Naive thymus-derived CD8-positive, alpha-beta T cell (primary cell): ENCODE measurements at regions not wholly inside any gene's neighbourhood (a gene's known extent, or its start where the extent isn't known, plus 50 kb on each side); places are given as distances from the start of the nearest gene placed in this dataset.

Experiments
- ATAC-seq, 2 donors: fragments of 150-1000 bp; cut with Tn5 transposase in 1 of 2; sonication (Bioruptor Pico), chemical (Tn5 transposase) in 1 of 2; 1 replicate in 1 of 2; 2 replicates in 1 of 2; pipeline ENCODE4 v1.10.0; 2021; ENCODE audit warnings: mild to moderate bottlenecking in 2 of 2, moderate library complexity in 2 of 2
- POLR2A ChIA-PET: fragments of 350-600 bp; sonication (Branson Sonifier 250); formaldehyde crosslinking; loops from one replicate; lab custom pipeline; 2021; ENCODE audit warnings: antibody characterized with exemption; lab: Charles Lee
- DNase-seq, 10 donors: peaks; one replicate each; pipeline versions ENCODE4 v3.0.0 to v3.0.0-alpha.2; 2020 to 2022
- H3K27ac Mint-ChIP-seq, 10 donors: one replicate each; pipeline ENCODE4 v1.8.0; 2020 to 2022; ENCODE audit warnings: mild to moderate bottlenecking in 10 of 10, mixed read lengths in 10 of 10, moderate library complexity in 4 of 10, inconsistent platforms in 1 of 10
- H3K27me3 Mint-ChIP-seq, 5 donors: one replicate each; pipeline ENCODE4 v1.8.0; 2021 to 2022; ENCODE audit warnings: mixed read lengths in 5 of 5
- H3K36me3 Mint-ChIP-seq, 3 donors: one replicate each; pipeline ENCODE4 v1.8.0; 2020 to 2022; ENCODE audit warnings: mixed read lengths in 3 of 3, mild to moderate bottlenecking in 2 of 3, inconsistent platforms in 1 of 3
- H3K4me1 Mint-ChIP-seq, 4 donors: one replicate each; pipeline ENCODE4 v1.8.0; 2021 to 2022; ENCODE audit warnings: mixed read lengths in 4 of 4
- H3K4me3 Mint-ChIP-seq, 10 donors: one replicate each; pipeline ENCODE4 v1.8.0; 2020 to 2022; ENCODE audit warnings: mild to moderate bottlenecking in 10 of 10, mixed read lengths in 10 of 10, moderate library complexity in 6 of 10, inconsistent platforms in 1 of 10
- H3K9me3 Mint-ChIP-seq, 9 donors: one replicate each; pipeline ENCODE4 v1.8.0; 2020 to 2022; ENCODE audit warnings: mixed read lengths in 9 of 9, mild to moderate bottlenecking in 3 of 9, inconsistent platforms in 1 of 9, moderate library complexity in 1 of 9

GRCh38 chr3:152071315-152071714, 197.4 kb upstream of the MBNL1 start:
- Mint-ChIP-seq H3K27ac (no peak overlapping the region), H3K4me1 (peaks cover 0 to 3% (median 0%) of the 10 kb centered on the region in 4 donors), H3K36me3 (peaks cover 0 to 5% (median 0%) of the 10 kb centered on the region in 3 donors), H3K4me3 (no peak overlapping the region), H3K27me3 (peaks cover 0 to 2% (median 0%) of the 10 kb centered on the region in 5 donors), H3K9me3 (peaks cover 0 to 4% (median 0%) of the 10 kb centered on the region in 9 donors)
- ATAC-seq (no peak), DNase-seq (no peak)
- POLR2A ChIA-PET: interaction anchor here (0.6 kb wide), 1 partner anchor 187 kb away, joined by 3 read pairs; no protein-coding TSS in a partner anchor

DNA sequence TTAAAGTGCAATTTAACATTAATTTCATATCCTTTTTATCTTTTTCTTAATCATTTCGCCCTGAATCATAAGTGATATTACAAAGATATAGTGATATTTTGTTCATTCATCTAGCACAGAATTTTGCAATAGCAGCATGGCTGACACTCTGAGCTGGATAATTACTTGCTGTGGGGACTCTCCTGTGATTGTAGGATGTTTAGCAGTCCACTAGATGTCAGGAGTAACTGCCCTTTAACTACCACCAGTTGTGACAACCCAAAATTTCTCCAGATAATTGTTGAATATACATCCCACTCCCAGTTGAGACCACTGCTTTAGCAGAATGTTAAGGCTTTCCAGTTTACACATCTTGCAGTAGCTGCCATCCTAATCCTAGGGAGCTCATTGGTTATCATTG, 196.8 kb upstream of the MBNL1 start:
- ATAC-seq (peak; percentile 56 to 58), DNase-seq (peak in 3 of 10 donors; percentile 8 to 31 (median 24))
- POLR2A ChIA-PET: no interaction called here
- H3K27me3 Mint-ChIP-seq: peaks cover 0 to 2% (median 0%) of the 10 kb centered on the region in 5 donors
- H3K4me3 Mint-ChIP-seq: no peak overlapping the region
- H3K27ac Mint-ChIP-seq: no peak overlapping the region
- H3K36me3 Mint-ChIP-seq: peaks cover 0 to 5% (median 0%) of the 10 kb centered on the region in 3 donors
- peaks cover 0 to 4% (median 0%) of the 10 kb centered on the region in 9 donors for H3K9me3 Mint-ChIP-seq
- peaks cover 0 to 3% (median 0%) of the 10 kb centered on the region in 4 donors for H3K4me1 Mint-ChIP-seq

DNA sequence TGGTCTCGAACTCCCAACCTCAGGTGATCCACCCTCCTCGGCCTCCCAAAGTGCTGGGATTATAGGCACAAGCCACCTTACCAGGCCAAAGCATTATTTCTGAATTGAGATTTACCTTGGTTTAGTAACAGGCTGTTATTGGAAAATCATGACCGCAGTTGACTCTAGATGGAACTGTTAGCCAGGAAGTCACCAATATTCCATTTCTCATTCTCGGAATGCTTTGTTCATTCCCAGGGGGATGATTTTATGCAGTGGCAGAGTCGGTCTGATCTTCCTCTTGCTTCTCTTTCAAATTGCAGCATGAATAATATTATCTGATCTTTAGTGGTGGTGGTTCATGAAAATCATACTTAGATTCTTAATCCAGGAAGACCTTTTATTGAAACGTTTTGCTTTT, 195.5 kb upstream of the MBNL1 start:
- POLR2A ChIA-PET: no interaction called here
- H3K4me3 Mint-ChIP-seq: no peak overlapping the region
- peaks cover 0 to 3% (median 0%) of the 10 kb centered on the region in 4 donors for H3K4me1 Mint-ChIP-seq
- no peaks in the 10 kb centered on the region for H3K27me3 Mint-ChIP-seq
- peaks cover 0 to 5% (median 0%) of the 10 kb centered on the region in 3 donors for H3K36me3 Mint-ChIP-seq
- H3K27ac Mint-ChIP-seq: no peak overlapping the region
- DNase-seq (no peak), ATAC-seq (no peak)
- H3K9me3 Mint-ChIP-seq: peaks cover 0 to 4% (median 0%) of the 10 kb centered on the region in 9 donors

DNA sequence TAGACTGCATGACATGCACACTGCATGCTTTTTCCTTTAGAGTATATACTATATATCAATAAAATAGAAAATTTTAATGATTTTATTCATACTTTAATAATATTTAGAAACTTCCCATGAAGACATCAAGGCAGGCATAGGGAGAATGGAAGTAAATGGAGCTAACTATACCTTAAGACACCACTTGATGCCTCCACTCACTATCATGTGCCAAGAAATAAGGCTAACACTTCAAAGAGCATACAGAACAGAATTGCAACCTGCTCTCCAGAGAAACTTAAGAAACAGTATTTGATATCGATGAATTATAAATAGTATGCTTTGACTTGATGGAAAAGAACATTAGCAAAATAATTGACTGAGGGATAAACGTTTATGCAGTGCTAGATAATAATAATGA, 192.6 kb upstream of the MBNL1 start:
- H3K27me3 Mint-ChIP-seq: no peaks in the 10 kb centered on the region
- no peak for ATAC-seq

DNA sequence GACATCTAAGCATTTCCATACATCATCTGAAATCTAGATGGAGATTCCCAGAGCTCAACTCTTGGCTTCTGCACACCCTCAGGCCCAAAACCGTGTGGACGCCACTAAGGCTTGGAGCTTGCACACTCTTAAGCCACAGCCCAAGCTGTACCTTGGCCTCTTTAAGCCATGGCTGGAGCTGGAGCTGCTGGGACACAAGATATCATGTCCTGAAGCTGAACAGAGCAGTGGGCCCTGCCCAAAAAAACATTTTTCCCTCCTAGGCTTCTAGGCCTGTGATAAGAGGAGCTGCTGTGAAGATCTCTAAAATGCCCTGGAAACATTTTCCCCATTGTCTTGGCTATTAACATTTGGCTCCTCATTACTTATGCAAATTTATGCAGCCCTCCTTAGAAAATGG, 188.7 kb upstream of the MBNL1 start:
- ATAC-seq: no peak

More for the DNA sequence above, 192.6 kb upstream of the MBNL1 start:
- H3K4me3 Mint-ChIP-seq: no peak overlapping the region
- DNase-seq: no peak
- H3K9me3 Mint-ChIP-seq: peaks cover 0 to 7% (median 2%) of the 10 kb centered on the region in 9 donors
- no peak overlapping the region for H3K27ac Mint-ChIP-seq
- peaks cover 0 to 3% (median 0%) of the 10 kb centered on the region in 4 donors for H3K4me1 Mint-ChIP-seq
- POLR2A ChIA-PET: no interaction called here
- peaks cover 0 to 6% (median 4%) of the 10 kb centered on the region in 3 donors for H3K36me3 Mint-ChIP-seq

DNA sequence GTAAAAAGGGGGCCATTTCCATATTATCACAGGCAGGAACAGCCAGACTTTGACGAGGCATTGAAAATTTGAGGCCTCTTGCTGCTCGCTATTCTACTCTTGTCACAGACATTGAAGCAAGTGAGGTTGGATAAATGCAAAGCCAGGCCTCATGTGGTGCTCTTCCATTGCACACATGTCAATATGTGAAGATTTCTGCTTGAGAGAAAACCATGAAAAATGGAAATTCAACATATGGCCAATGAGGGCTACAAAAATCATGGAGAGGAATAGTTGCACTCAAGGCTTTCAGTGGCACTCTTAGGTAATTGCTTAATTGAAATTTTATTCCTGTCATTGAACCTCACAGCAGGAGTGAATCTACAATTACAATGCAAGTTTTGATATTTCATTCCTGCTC, 185.6 kb upstream of the MBNL1 start:
- ATAC-seq: no peak
- no peak for DNase-seq
- Mint-ChIP-seq H3K27ac (no peak overlapping the region), H3K9me3 (peaks cover 0 to 7% (median 2%) of the 10 kb centered on the region in 9 donors), H3K36me3 (peaks cover 0 to 6% (median 4%) of the 10 kb centered on the region in 3 donors), H3K4me3 (no peak overlapping the region), H3K4me1 (peaks cover 0 to 2% (median 0%) of the 10 kb centered on the region in 4 donors), H3K27me3 (no peaks in the 10 kb centered on the region)
- POLR2A ChIA-PET: no interaction called here

More for the DNA sequence above, 188.7 kb upstream of the MBNL1 start:
- Mint-ChIP-seq H3K36me3 (peaks cover 0 to 6% (median 4%) of the 10 kb centered on the region in 3 donors), H3K27me3 (no peaks in the 10 kb centered on the region), H3K27ac (no peak overlapping the region), H3K4me3 (no peak overlapping the region), H3K9me3 (peaks cover 0 to 7% (median 2%) of the 10 kb centered on the region in 9 donors), H3K4me1 (peaks cover 0 to 3% (median 0%) of the 10 kb centered on the region in 4 donors)
- DNase-seq: no peak
- POLR2A ChIA-PET: no interaction called here

DNA sequence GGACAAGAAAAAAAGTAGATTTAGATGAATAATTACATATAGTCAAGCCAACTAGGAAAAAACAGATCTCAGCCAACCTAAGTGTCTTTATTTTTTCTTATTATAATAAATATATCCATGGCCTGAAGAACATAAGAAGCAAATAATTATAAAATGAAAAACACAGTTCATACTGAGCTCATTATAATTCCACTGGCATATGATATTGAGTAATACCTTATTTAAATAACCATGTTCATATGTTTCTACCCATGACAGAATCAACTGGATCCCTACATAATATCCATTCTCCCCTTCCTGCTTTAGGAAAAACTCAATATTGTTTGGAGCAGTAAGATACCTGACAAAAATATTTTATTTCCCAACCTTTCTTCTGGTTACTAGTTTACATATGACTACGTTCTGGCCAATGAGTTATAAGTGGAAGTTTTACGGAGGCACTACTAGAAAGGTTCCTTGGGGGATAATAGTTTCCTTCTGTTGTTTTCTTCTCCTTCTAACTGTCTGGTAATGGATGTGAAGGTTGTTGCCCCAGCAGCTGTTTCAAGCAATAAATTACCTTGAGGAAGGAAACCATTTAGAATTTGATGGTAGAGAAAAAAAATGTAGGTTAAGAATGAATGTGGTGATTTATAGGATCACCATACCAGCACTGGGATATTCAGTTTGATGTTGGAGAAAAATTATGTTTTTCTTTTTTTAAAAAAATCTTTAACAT, 184.1 kb upstream of the MBNL1 start:
- Mint-ChIP-seq H3K27me3 (no peaks in the 10 kb centered on the region), H3K27ac (no peak overlapping the region), H3K4me3 (no peak overlapping the region), H3K36me3 (peaks cover 0 to 6% (median 0%) of the 10 kb centered on the region in 3 donors), H3K9me3 (peaks cover 0 to 7% (median under 1%) of the 10 kb centered on the region in 9 donors), H3K4me1 (peaks cover 0 to 2% (median under 1%) of the 10 kb centered on the region in 4 donors)
- DNase-seq (no peak), ATAC-seq (no peak)
- POLR2A ChIA-PET: no interaction called here

DNA sequence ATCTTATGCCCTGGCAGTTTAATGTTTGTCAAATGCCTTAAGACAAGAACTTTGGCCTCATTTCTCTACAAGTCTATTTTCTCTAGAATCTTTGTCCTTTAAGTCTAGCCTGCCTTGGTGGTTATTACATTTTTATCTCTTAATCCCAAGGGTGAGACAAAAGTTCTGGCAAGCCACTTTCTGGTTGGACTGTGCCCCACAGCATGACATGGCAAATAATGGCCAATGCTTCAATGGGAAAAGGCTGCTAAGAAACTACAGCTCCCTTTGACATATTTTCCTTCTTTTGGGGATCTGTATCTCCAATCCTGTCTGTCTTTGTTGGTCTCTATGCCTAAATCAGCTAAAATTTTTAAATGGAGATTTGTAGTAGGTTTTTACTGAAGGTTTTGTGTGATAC, 181.6 kb upstream of the MBNL1 start:
- POLR2A ChIA-PET: no interaction called here
- no peak for ATAC-seq

DNA sequence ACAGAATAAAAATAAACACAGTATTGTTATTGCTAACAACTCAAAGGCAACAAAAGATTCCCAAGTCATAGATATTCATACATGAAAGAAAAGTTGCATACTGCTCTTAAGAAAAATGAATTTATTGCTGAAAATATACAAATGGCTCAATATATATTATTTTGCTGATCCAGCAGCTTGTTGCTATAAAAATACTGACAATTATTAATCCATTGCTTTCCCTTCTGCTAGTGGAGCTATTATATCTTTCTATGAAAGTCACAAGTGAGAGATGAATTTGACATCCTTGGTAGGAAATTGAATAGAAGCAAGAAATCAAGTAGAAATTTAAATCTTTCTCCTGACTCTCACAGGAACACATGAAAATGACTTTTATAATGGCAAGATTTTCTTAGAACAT, 179.2 kb upstream of the MBNL1 start:
- DNase-seq (no peak), ATAC-seq (no peak)
- Mint-ChIP-seq H3K27me3 (no peaks in the 10 kb centered on the region), H3K9me3 (peaks cover 0 to 5% (median 0%) of the 10 kb centered on the region in 9 donors), H3K36me3 (peaks cover 0 to 1% (median 0%) of the 10 kb centered on the region in 3 donors), H3K4me1 (peaks cover 0 to 2% (median under 1%) of the 10 kb centered on the region in 4 donors), H3K27ac (no peak overlapping the region), H3K4me3 (no peak overlapping the region)
- POLR2A ChIA-PET: no interaction called here

More for the DNA sequence above, 181.6 kb upstream of the MBNL1 start:
- Mint-ChIP-seq H3K4me3 (no peak overlapping the region), H3K27me3 (no peaks in the 10 kb centered on the region), H3K4me1 (peaks cover 0 to 2% (median under 1%) of the 10 kb centered on the region in 4 donors), H3K27ac (no peak overlapping the region), H3K36me3 (no peaks in the 10 kb centered on the region), H3K9me3 (no peaks in the 10 kb centered on the region)
- no peak for DNase-seq

DNA sequence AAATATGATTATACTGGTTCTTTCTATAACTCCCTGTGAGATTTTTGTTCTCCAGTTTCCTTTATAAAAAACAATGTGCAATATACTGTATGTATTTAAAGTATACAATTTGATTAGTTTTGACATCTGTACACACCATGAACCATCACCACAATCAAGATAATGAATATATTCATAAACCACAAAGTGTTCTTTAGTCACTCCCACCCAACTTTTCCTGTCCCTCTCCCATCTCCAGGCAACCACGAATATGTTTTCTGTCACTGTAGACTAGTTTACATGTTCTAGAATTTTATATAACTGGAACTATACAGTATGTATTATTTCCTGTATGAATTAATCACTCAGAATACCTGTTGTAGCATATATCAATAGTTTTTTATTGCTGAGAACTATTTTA, 177.0 kb upstream of the MBNL1 start:
- peaks cover 0 to 2% (median 0%) of the 10 kb centered on the region in 4 donors for H3K4me1 Mint-ChIP-seq
- peaks cover 0 to 3% (median 0%) of the 10 kb centered on the region in 5 donors for H3K27me3 Mint-ChIP-seq
- peaks cover 0 to 4% (median 0%) of the 10 kb centered on the region in 3 donors for H3K36me3 Mint-ChIP-seq
- no peak overlapping the region for H3K4me3 Mint-ChIP-seq
- no peak for ATAC-seq
- H3K27ac Mint-ChIP-seq: no peak overlapping the region
- H3K9me3 Mint-ChIP-seq: peaks cover 0 to 11% (median 0%) of the 10 kb centered on the region in 9 donors
- POLR2A ChIA-PET: no interaction called here
- no peak for DNase-seq

DNA sequence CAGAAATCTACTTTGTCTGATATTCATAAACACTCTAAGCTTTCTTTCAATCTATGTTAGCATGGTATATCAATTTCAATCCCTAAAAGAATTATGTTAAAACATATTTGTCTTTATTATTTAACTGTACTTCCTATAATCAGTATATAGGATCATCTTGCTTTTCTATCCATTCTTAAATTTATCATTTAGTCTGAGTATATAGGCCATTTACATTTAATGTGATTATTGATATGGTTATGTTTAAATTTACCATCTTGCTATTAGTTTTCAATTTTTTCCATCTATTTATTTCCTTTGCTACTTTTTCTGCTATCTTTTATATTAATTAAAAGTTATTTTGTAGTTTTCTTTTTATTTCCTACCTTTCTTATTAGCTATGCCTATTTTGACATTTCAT, 174.8 kb upstream of the MBNL1 start:
- no peak overlapping the region for H3K27ac Mint-ChIP-seq
- H3K4me3 Mint-ChIP-seq: no peak overlapping the region
- POLR2A ChIA-PET: no interaction called here
- peaks cover 0 to 11% (median 0%) of the 10 kb centered on the region in 9 donors for H3K9me3 Mint-ChIP-seq
- H3K4me1 Mint-ChIP-seq: peaks cover 0 to 1% (median 0%) of the 10 kb centered on the region in 4 donors
- H3K27me3 Mint-ChIP-seq: peaks cover 0 to 3% (median 0%) of the 10 kb centered on the region in 5 donors
- ATAC-seq (no peak), DNase-seq (no peak)
- H3K36me3 Mint-ChIP-seq: peaks cover 0 to 4% (median 0%) of the 10 kb centered on the region in 3 donors

DNA sequence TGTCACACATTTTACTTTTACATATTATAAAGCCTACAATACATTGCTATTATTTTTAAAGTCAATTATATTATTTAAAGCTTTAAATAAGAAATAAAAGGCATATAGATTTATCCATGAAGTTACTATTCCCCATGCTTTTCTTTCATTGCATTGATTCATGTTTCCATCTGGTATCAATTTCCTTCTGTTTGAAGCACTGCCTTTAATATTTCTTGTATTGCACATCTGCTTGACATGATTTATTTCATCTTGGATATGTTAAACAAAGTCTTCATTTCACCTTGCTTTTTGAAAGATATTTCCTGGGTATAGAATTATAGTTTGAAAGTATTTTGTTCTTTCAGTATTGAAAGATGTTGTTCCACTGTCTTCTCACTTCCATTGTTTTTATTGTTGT, 174.3 kb upstream of the MBNL1 start:
- POLR2A ChIA-PET: no interaction called here
- Mint-ChIP-seq H3K27me3 (peaks cover 0 to 3% (median 0%) of the 10 kb centered on the region in 5 donors), H3K4me3 (no peak overlapping the region), H3K4me1 (no peaks in the 10 kb centered on the region), H3K27ac (no peak overlapping the region), H3K36me3 (peaks cover 0 to 4% (median 0%) of the 10 kb centered on the region in 3 donors), H3K9me3 (peaks cover 0 to 11% (median 0%) of the 10 kb centered on the region in 9 donors)
- ATAC-seq (no peak), DNase-seq (no peak)

- POLR2A ChIA-PET: no interaction called here
- H3K27ac Mint-ChIP-seq: no peak overlapping the region
- H3K9me3 Mint-ChIP-seq: peaks cover 0 to 11% (median 0%) of the 10 kb centered on the region in 9 donors
- H3K27me3 Mint-ChIP-seq: peaks cover 0 to 3% (median 0%) of the 10 kb centered on the region in 5 donors
- peaks cover 0 to 4% (median 0%) of the 10 kb centered on the region in 3 donors for H3K36me3 Mint-ChIP-seq
- DNase-seq: no peak
- H3K4me1 Mint-ChIP-seq: peaks cover 0 to 2% (median 0%) of the 10 kb centered on the region in 4 donors
- ATAC-seq: no peak
- no peak overlapping the region for H3K4me3 Mint-ChIP-seq
These were observed 173.3 kb upstream of the MBNL1 start for GRCh38 chr3:152095472-152095871.
